ENCODE measurements at regions not wholly inside any gene's neighbourhood (a gene's known extent, or its start where the extent isn't known, plus 50 kb on each side); places are given as distances from the start of the nearest gene placed in this dataset.

DNA sequence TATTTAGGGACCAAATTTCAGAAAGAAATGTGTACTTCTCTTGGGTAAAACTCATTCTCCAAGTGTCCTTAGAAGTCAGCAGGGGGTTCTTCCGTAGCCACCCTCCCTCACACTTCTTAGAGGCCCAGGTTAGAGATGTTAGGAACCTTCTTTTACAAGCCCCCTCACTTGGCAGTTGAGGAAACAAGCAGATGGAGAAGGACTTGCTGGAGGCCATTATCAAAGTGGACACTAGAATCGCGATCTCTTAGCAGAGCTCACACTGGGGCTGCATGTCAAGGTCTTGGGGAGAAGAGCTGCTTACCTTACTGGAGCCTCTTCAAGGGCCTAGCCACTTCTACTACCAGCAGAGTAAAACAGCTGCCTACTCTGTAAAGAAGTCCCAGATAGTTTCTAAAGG is 69.4 kb upstream of the POLG start:
- TF ChIP-seq, protein P1, sequence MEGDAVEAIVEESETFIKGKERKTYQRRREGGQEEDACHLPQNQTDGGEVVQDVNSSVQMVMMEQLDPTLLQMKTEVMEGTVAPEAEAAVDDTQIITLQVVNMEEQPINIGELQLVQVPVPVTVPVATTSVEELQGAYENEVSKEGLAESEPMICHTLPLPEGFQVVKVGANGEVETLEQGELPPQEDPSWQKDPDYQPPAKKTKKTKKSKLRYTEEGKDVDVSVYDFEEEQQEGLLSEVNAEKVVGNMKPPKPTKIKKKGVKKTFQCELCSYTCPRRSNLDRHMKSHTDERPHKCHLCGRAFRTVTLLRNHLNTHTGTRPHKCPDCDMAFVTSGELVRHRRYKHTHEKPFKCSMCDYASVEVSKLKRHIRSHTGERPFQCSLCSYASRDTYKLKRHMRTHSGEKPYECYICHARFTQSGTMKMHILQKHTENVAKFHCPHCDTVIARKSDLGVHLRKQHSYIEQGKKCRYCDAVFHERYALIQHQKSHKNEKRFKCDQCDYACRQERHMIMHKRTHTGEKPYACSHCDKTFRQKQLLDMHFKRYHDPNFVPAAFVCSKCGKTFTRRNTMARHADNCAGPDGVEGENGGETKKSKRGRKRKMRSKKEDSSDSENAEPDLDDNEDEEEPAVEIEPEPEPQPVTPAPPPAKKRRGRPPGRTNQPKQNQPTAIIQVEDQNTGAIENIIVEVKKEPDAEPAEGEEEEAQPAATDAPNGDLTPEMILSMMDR (IDR thresholded peaks at IDR 0.05): no peak
- TF ChIP-seq POLR2A (IDR thresholded peaks at IDR 0.05; ENCODE audit: low read depth) (no peak), EP300 (IDR thresholded peaks at IDR 0.05) (no peak), POLR2AphosphoS5 (IDR thresholded peaks at IDR 0.05) (no peak)

Measured in esophagus muscularis mucosa (tissue), 4 donors.